DOHH2 (cell line): ENCODE measurements at regions not wholly inside any gene's neighbourhood (a gene's known extent, or its start where the extent isn't known, plus 50 kb on each side); places are given as distances from the start of the nearest gene placed in this dataset.

ENCODE experiments used
- H3F3A ChIP-seq: fragments of 200-600 bp; sonication (generic), shearing (Covaris generic); 2 replicates; pipeline ENCODE4 v1.6.0; 2016; ENCODE audit warnings: antibody characterized with exemption, mild to moderate bottlenecking; ENCODE audit not compliant: control insufficient read depth, insufficient read depth
- H3K27ac ChIP-seq: fragments of 200-600 bp; sonication (generic); 2 replicates; pipeline ENCODE4 v1.5.1; 2014; ENCODE audit warnings: low read depth, mild to moderate bottlenecking, low read length, moderate library complexity
- H3K27me3 ChIP-seq: fragments of 200-600 bp; sonication (generic); 2 replicates; pipeline ENCODE4 v1.6.1; 2014; ENCODE audit warnings: mild to moderate bottlenecking, low read length, mixed read lengths; ENCODE audit not compliant: control insufficient read depth
- H3K36me3 ChIP-seq: fragments of 200-600 bp; sonication (generic); 2 replicates; pipeline ENCODE4 v1.6.1; 2014; ENCODE audit warnings: mild to moderate bottlenecking, low read length, moderate library complexity, mixed read lengths; ENCODE audit not compliant: control insufficient read depth
- H3K4me1 ChIP-seq: fragments of 200-600 bp; sonication (generic); 2 replicates; pipeline ENCODE4 v1.6.1; 2014; ENCODE audit warnings: mild to moderate bottlenecking, low read length, mixed read lengths; ENCODE audit not compliant: control insufficient read depth
- H3K4me2 ChIP-seq: fragments of 200-600 bp; sonication (generic); 2 replicates; pipeline ENCODE4 v1.6.0; 2014; ENCODE audit warnings: mild to moderate bottlenecking, low read length, moderate library complexity
- H3K4me3 ChIP-seq: fragments of 200-600 bp; sonication (generic); 2 replicates; pipeline ENCODE4 v1.5.1; 2014; ENCODE audit warnings: mild to moderate bottlenecking, low read length, mixed read lengths
- H3K79me2 ChIP-seq: fragments of 200-600 bp; sonication (generic); 2 replicates; pipeline ENCODE4 v1.6.1; 2014; ENCODE audit warnings: mild to moderate bottlenecking, low read length, mixed read lengths; ENCODE audit not compliant: control insufficient read depth
- H3K9me2 ChIP-seq: fragments of 200-600 bp; sonication (generic); replicated peaks from 2 replicates; pipeline ENCODE4 v1.6.1; 2014; ENCODE audit warnings: mild to moderate bottlenecking, low read length, mixed read lengths; ENCODE audit not compliant: control insufficient read depth
- H3K9me3 ChIP-seq: fragments of 200-600 bp; sonication (generic); 2 replicates; pipeline ENCODE4 v1.6.1; 2014; ENCODE audit warnings: antibody characterized with exemption, low read length, mixed read lengths; ENCODE audit not compliant: control insufficient read depth, insufficient read depth
- H4K20me1 ChIP-seq: fragments of 200-600 bp; sonication (generic); 2 replicates; pipeline ENCODE4 v1.6.0; 2014; ENCODE audit warnings: low read depth, mild to moderate bottlenecking, antibody characterized with exemption, low read length, moderate library complexity; ENCODE audit not compliant: control insufficient read depth, insufficient read depth
- CTCF ChIP-seq: fragments of 200-600 bp; sonication (generic); IDR thresholded peaks from one replicate; pipeline ENCODE4 v1.5.1; 2014; ENCODE audit warnings: antibody characterized with exemption, mild to moderate bottlenecking, low read depth, low read length; ENCODE audit not compliant: poor library complexity, severe bottlenecking
- EZH2phosphoT487 ChIP-seq: fragments of 200-600 bp; sonication (generic); IDR thresholded peaks from 2 replicates; pipeline ENCODE4 v1.6.1; 2017; ENCODE audit warnings: borderline replicate concordance, mild to moderate bottlenecking, antibody characterized with exemption, low read length, moderate library complexity, mixed read lengths

DNA sequence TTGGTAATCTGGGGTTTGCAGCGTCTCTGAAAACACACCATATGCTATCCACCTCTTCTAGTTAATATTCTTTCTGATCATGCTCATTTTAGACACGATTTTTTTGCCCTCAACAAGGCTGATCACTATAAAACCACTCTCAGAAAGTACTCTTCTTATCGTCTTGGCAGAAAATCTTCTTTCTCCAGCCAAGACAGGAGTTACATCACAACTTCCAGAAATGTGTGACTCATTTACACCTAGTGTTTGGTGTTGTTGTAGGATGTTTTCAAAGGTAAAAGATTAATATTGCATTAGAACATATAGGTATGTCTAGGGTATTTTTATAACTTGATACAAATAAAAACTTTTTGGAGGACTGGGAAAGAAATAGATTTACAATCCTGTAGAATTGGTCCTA is 138.5 kb upstream of the NETO1 start:
- no peak overlapping the region for H3K4me2 ChIP-seq
- no peaks in the 10 kb centered on the region for H3K36me3 ChIP-seq
- H4K20me1 ChIP-seq, result no peaks in the 10 kb centered on the region
- TF ChIP-seq CTCF, result no peak
- TF ChIP-seq EZH2phosphoT487, result no peak
- H3K79me2 ChIP-seq, result no peaks in the 10 kb centered on the region
- no peak overlapping the region for H3K4me3 ChIP-seq
- no peak overlapping the region for H3K27ac ChIP-seq
- H3K9me2 ChIP-seq, result no peaks in the 10 kb centered on the region
- H3K4me1 ChIP-seq, result 0 out of 2 replicates have a peak, but pooled peaks cover 6% of the 10 kb centered on the region
- H3K9me3 ChIP-seq, result no peaks in the 10 kb centered on the region
- no peaks in the 10 kb centered on the region for H3F3A ChIP-seq
- no peaks in the 10 kb centered on the region for H3K27me3 ChIP-seq

DNA sequence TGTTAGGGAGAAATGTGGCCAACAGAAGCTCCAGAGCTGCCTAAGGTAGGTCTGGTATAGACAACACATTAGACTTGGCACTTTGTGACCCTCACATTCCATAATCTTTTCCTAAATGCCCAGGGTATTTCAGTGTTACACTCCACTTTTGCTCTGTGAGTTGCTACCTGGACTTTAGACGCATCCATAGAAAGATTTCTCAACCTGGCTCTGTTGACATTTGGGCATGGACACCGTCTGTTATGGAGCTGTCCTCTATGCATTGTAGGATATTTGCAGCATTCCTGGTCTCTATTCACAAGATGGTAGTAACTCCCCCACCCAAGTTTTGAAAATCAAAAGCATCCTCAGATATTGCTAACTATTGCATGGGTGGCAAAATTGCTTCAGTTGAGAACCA is 136.5 kb upstream of the NETO1 start:
- no peaks in the 10 kb centered on the region for H3K36me3 ChIP-seq
- H3K27ac ChIP-seq, result no peak overlapping the region
- H3K9me3 ChIP-seq, result no peaks in the 10 kb centered on the region
- H3K4me1 ChIP-seq, result no peaks in the 10 kb centered on the region
- no peaks in the 10 kb centered on the region for H4K20me1 ChIP-seq
- no peaks in the 10 kb centered on the region for H3K79me2 ChIP-seq
- H3K9me2 ChIP-seq, result no peaks in the 10 kb centered on the region
- no peak overlapping the region for H3K4me3 ChIP-seq
- no peaks in the 10 kb centered on the region for H3F3A ChIP-seq
- no peaks in the 10 kb centered on the region for H3K27me3 ChIP-seq
- no peak overlapping the region for H3K4me2 ChIP-seq
- TF ChIP-seq CTCF, result no peak
- no peak for TF ChIP-seq EZH2phosphoT487

DNA sequence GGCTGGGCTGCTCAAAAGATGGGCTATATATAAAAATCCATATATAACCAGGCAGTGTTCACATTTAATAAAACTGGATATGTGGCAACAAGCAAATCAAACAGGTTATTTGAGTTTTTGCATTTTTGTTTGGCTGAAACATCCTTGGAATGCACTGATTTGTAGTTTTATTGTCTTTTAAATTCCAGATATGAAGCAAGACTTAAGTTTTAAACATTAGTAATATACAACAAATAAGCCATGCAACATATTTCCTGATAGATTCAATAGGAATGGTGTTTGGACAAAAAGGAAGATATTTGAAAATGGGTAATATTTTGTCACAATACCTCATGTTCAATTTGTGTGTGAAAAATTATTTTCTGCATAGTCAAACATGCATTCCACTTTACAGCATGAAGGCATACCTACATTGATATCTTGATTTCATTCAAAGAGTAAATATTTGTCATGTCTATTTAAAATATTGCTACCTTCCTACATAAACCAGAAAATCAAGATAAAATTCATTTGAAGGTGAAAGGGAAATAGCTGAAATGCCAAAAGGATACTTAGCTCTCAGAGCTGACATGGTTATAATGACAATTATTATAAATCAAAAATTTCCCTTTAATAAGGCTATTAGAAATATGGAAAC is 132.3 kb upstream of the NETO1 start:
- H3K9me3 ChIP-seq, result no peaks in the 10 kb centered on the region
- TF ChIP-seq CTCF (no peak), EZH2phosphoT487 (no peak)
- no peaks in the 10 kb centered on the region for H3F3A ChIP-seq
- no peaks in the 10 kb centered on the region for H3K79me2 ChIP-seq
- no peak overlapping the region for H3K4me3 ChIP-seq
- H3K4me2 ChIP-seq, result no peak overlapping the region
- H4K20me1 ChIP-seq, result no peaks in the 10 kb centered on the region
- H3K36me3 ChIP-seq, result no peaks in the 10 kb centered on the region
- H3K27me3 ChIP-seq, result no peaks in the 10 kb centered on the region
- no peaks in the 10 kb centered on the region for H3K9me2 ChIP-seq
- no peak overlapping the region for H3K27ac ChIP-seq
- no peaks in the 10 kb centered on the region for H3K4me1 ChIP-seq
